ENCODE measurements at regions not wholly inside any gene's neighbourhood (a gene's known extent, or its start where the extent isn't known, plus 50 kb on each side); places are given as distances from the start of the nearest gene placed in this dataset.

DNA sequence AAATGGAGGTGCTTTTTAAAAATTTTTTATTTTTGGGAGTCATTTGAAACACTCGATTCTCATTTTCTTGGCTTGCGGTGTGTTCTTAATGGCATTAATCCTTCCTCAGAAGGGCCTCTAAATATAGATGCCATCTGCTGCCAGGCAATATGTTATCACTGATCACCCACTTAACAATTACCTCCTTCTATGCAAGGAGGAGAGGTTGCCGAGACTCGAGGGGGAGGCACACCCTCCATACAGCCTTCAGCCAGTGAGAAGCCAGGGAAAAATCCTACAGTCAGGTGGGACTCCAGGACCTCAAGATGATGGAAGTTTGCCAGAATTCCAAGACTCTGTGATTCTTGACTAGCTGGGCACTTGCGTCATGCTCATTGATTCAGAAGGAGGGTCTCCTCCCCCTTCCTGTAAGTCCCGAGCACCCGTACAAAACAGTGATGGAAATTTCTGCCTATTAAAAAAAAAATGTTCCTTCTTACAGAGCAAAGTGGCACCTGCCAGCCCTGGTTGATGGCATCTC, 574.5 kb downstream of the TYW1 start:
- Histone ChIP-seq H3K36me3 (ENCODE audit: control insufficient read depth, insufficient read depth, low read length) (no peaks in the 10 kb centered on the region), H3K79me2 (ENCODE audit: control insufficient read depth, insufficient read depth, low read length) (no peaks in the 10 kb centered on the region), H3K4me1 (ENCODE audit: control insufficient read depth, extremely low read depth, insufficient read depth, low read length) (no peaks in the 10 kb centered on the region), H4K20me1 (ENCODE audit: control insufficient read depth, extremely low read depth, insufficient read depth, low read length) (no peaks in the 10 kb centered on the region), H3K4me2 (ENCODE audit: extremely low read depth, insufficient read depth, low read length) (no peak overlapping the region), H3K4me3 (replicated peaks in 1 of 4; ENCODE audit: control extremely low read depth in 1 of 4, insufficient read depth in 1 of 4, low read depth in 3 of 4, low read length in 4 of 4) (no peak overlapping the region), H3K27me3 (ENCODE audit: control insufficient read depth, insufficient read depth, low read length) (no peaks in the 10 kb centered on the region), H2AFZ (ENCODE audit: low read length) (no peak overlapping the region), H3K9ac (ENCODE audit: insufficient read depth, low read length) (no peak overlapping the region), H3K27ac (ENCODE audit: insufficient read depth, low read length) (no peak overlapping the region), H3K9me3 (ENCODE audit: control insufficient read depth, insufficient read depth, low read depth, low read length) (no peaks in the 10 kb centered on the region)
- TF ChIP-seq EZH2 (IDR thresholded peaks at IDR 0.05; ENCODE audit: low read length, missing control alignments) (no peak), CTCF (conservative IDR thresholded peaks at IDR 0.05 in 1 of 2, IDR thresholded peaks at IDR 0.05 in 1 of 2; ENCODE audit: low read depth in 1 of 2, low read length in 2 of 2) (no peak)
- no peak for DNase-seq (ENCODE audit: low read depth in 2 of 2)

- Histone ChIP-seq H2AFZ (ENCODE audit: low read length) (no peak overlapping the region), H3K4me3 (replicated peaks in 1 of 4; ENCODE audit: control extremely low read depth in 1 of 4, insufficient read depth in 1 of 4, low read depth in 3 of 4, low read length in 4 of 4) (no peak overlapping the region), H3K4me2 (ENCODE audit: extremely low read depth, insufficient read depth, low read length) (no peak overlapping the region), H4K20me1 (ENCODE audit: control insufficient read depth, extremely low read depth, insufficient read depth, low read length) (no peaks in the 10 kb centered on the region), H3K4me1 (ENCODE audit: control insufficient read depth, extremely low read depth, insufficient read depth, low read length) (no peaks in the 10 kb centered on the region), H3K9ac (ENCODE audit: insufficient read depth, low read length) (no peak overlapping the region), H3K27ac (ENCODE audit: insufficient read depth, low read length) (no peak overlapping the region), H3K79me2 (ENCODE audit: control insufficient read depth, insufficient read depth, low read length) (no peaks in the 10 kb centered on the region), H3K9me3 (ENCODE audit: control insufficient read depth, insufficient read depth, low read depth, low read length) (no peaks in the 10 kb centered on the region), H3K36me3 (ENCODE audit: control insufficient read depth, insufficient read depth, low read length) (no peaks in the 10 kb centered on the region), H3K27me3 (ENCODE audit: control insufficient read depth, insufficient read depth, low read length) (no peaks in the 10 kb centered on the region)
- no peak for TF ChIP-seq CTCF (conservative IDR thresholded peaks at IDR 0.05 in 1 of 2, IDR thresholded peaks at IDR 0.05 in 1 of 2; ENCODE audit: low read depth in 1 of 2, low read length in 2 of 2)
- TF ChIP-seq EZH2 (IDR thresholded peaks at IDR 0.05; ENCODE audit: low read length, missing control alignments) = no peak
- no peak for DNase-seq (ENCODE audit: low read depth in 2 of 2)
These were observed 577.0 kb downstream of the TYW1 start for GRCh38 chr7:67573639-67574038.

DNA sequence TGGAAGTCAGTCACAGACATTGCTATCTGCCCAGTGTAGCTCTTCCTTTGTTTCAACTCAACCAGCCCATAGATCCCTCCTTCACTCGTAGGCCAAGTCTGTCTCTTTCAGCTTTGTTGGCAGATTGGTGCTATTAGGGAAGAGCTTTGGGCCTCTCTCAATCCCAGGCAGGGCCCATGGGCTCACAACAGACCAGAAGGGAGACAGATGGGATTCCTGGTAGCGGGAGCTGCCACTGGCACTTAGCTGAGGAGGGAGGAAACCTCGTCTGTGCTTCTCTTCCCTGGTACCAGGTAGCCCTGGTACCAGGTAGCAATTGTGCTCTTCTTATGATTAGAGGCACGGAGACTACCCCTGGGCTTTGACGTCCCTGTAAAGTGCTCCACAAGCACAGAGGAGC, 592.0 kb downstream of the TYW1 start:
- H3K79me2 ChIP-seq (ENCODE audit: control insufficient read depth, insufficient read depth, low read length) = no peaks in the 10 kb centered on the region
- H3K27ac ChIP-seq (ENCODE audit: insufficient read depth, low read length) = no peak overlapping the region
- no peak overlapping the region for H3K4me2 ChIP-seq (ENCODE audit: extremely low read depth, insufficient read depth, low read length)
- H3K4me1 ChIP-seq (ENCODE audit: control insufficient read depth, extremely low read depth, insufficient read depth, low read length) = no peaks in the 10 kb centered on the region
- no peaks in the 10 kb centered on the region for H3K9me3 ChIP-seq (ENCODE audit: control insufficient read depth, insufficient read depth, low read depth, low read length)
- DNase-seq (ENCODE audit: low read depth in 2 of 2) = no peak
- H2AFZ ChIP-seq (ENCODE audit: low read length) = no peak overlapping the region
- H3K9ac ChIP-seq (ENCODE audit: insufficient read depth, low read length) = no peak overlapping the region
- H3K4me3 ChIP-seq (replicated peaks in 1 of 4; ENCODE audit: control extremely low read depth in 1 of 4, insufficient read depth in 1 of 4, low read depth in 3 of 4, low read length in 4 of 4) = no peak overlapping the region
- H3K27me3 ChIP-seq (ENCODE audit: control insufficient read depth, insufficient read depth, low read length) = no peaks in the 10 kb centered on the region
- H4K20me1 ChIP-seq (ENCODE audit: control insufficient read depth, extremely low read depth, insufficient read depth, low read length) = no peaks in the 10 kb centered on the region
- no peaks in the 10 kb centered on the region for H3K36me3 ChIP-seq (ENCODE audit: control insufficient read depth, insufficient read depth, low read length)
- TF ChIP-seq CTCF (conservative IDR thresholded peaks at IDR 0.05 in 1 of 2, IDR thresholded peaks at IDR 0.05 in 1 of 2; ENCODE audit: low read depth in 1 of 2, low read length in 2 of 2) (no peak), EZH2 (IDR thresholded peaks at IDR 0.05; ENCODE audit: low read length, missing control alignments) (no peak)

Measured in fibroblast of lung (primary cell).